Fibroblast of lung (primary cell): ENCODE measurements at regions not wholly inside any gene's neighbourhood (a gene's known extent, or its start where the extent isn't known, plus 50 kb on each side); places are given as distances from the start of the nearest gene placed in this dataset.
A peak's percentile ranks its signal among the peaks of the same experiment; 100 is the strongest.

Experiments
- DNase-seq, 2 donors: peaks; one replicate each; pipeline versions ENCODE4 v3.0.0 to v3.0.0-alpha.2; 2010; ENCODE audit warnings: low read depth in 2 of 2
- H2AFZ ChIP-seq: 2 replicates; pipeline ENCODE4 v1.5.1; 2012; ENCODE audit warnings: low read length, control low read depth, inconsistent platforms
- H3K27ac ChIP-seq: 2 replicates; pipeline ENCODE4 v1.5.1; 2011; ENCODE audit warnings: low read length, control low read depth; ENCODE audit not compliant: insufficient read depth
- H3K27me3 ChIP-seq: 2 replicates; pipeline ENCODE4 v1.5.1; 2011; ENCODE audit warnings: mild to moderate bottlenecking, low read length; ENCODE audit not compliant: control insufficient read depth, insufficient read depth
- H3K36me3 ChIP-seq: 2 replicates; pipeline ENCODE4 v1.5.1; 2011; ENCODE audit warnings: low read length; ENCODE audit not compliant: control insufficient read depth, insufficient read depth
- H3K4me1 ChIP-seq: 2 replicates; pipeline ENCODE4 v1.5.1; 2011; ENCODE audit warnings: low read length; ENCODE audit not compliant: control insufficient read depth, insufficient read depth; ENCODE audit errors: extremely low read depth
- H3K4me2 ChIP-seq: 2 replicates; pipeline ENCODE4 v1.5.1; 2011; ENCODE audit warnings: low read length, control low read depth; ENCODE audit not compliant: insufficient read depth; ENCODE audit errors: extremely low read depth
- H3K4me3 ChIP-seq, 4 experiments: fragments of 200-600 bp in 1 of 4; sonication (generic) in 1 of 4; replicated peaks in 1 of 4; 2 replicates each; pipeline ENCODE4 v1.5.1; 2011 to 2016; ENCODE audit warnings: low read length in 4 of 4, low read depth in 3 of 4, mild to moderate bottlenecking in 3 of 4, control low read depth in 2 of 4, inconsistent platforms in 1 of 4, mixed read lengths in 1 of 4; ENCODE audit not compliant: insufficient read depth in 1 of 4; ENCODE audit errors: control extremely low read depth in 1 of 4
- H3K79me2 ChIP-seq: 2 replicates; pipeline ENCODE4 v1.5.1; 2012; ENCODE audit warnings: mild to moderate bottlenecking, low read length, inconsistent platforms; ENCODE audit not compliant: control insufficient read depth, insufficient read depth
- H3K9ac ChIP-seq: 2 replicates; pipeline ENCODE4 v1.5.1; 2011; ENCODE audit warnings: mild to moderate bottlenecking, low read length, control low read depth; ENCODE audit not compliant: insufficient read depth
- H3K9me3 ChIP-seq: 2 replicates; pipeline ENCODE4 v1.5.1; 2012; ENCODE audit warnings: low read depth, low read length; ENCODE audit not compliant: control insufficient read depth, insufficient read depth
- H4K20me1 ChIP-seq: 2 replicates; pipeline ENCODE4 v1.5.1; 2011; ENCODE audit warnings: low read length; ENCODE audit not compliant: control insufficient read depth, insufficient read depth; ENCODE audit errors: extremely low read depth
- EZH2 ChIP-seq: IDR thresholded peaks from 2 replicates; pipeline ENCODE4 v1.5.1; 2012; ENCODE audit warnings: low read length, control low read depth, mild to moderate bottlenecking; ENCODE audit errors: missing control alignments
- TF ChIP-seq, protein P1 (sequence below), 2 donors: IDR thresholded peaks in 1 of 2; conservative IDR thresholded peaks in 1 of 2; 1 replicate in 1 of 2; 2 replicates in 1 of 2; pipeline ENCODE4 v1.5.1; 2011 to 2012; ENCODE audit warnings: low read length in 2 of 2, control low read depth in 1 of 2, inconsistent platforms in 1 of 2, low read depth in 1 of 2, mild to moderate bottlenecking in 1 of 2

DNA sequence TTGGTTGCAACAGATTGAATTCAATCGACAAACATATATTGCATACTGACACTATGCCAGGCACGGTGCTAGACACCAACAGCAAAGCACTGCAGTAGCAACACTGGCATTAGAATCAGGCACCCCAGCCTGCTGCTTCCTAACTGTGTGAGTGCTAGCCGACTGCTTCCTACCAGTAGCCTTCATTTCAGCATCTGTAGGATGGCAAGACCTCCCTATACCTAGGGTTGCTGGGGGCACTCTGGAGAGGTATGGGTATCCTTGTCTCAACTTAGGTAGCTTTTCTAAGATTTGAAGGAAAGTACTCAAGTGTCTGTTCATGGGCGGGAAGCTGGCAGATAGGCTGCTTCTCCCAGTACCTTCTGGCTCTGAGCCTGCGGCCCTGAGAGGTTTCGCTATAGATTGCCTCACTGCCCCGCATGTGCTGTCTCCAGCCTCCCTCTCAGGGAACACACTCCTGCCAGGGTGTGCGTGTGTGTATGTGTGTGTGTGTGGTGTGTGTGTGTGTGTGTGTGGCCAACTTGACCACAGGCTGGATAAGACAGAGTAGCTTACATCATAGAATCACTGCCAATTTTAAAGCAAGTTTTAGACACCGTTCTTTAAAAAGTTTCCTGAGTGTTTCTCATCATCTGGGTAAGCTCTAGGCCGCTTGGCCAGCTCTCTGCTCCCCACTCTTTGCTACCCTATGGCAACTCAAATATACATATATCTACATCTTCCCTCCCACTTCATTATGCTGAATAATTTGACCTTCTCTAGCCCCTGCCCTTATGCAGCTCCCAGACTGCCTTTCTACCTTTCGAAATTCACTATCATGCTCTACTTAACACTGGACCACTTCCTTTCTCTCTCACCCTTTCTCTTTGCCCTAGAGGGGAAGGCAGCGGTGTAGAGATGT, 97.0 kb upstream of the PJA1 start:
- no peak overlapping the region for H3K9ac ChIP-seq
- no peaks in the 10 kb centered on the region for H3K9me3 ChIP-seq
- H3K36me3 ChIP-seq, result no peaks in the 10 kb centered on the region
- H3K27ac ChIP-seq, result no peak overlapping the region
- DNase-seq, result peak; percentile 45 to 67
- no peak overlapping the region for H3K4me2 ChIP-seq
- no peaks in the 10 kb centered on the region for H3K79me2 ChIP-seq
- no peaks in the 10 kb centered on the region for H3K4me1 ChIP-seq
- no peak for TF ChIP-seq EZH2
- TF ChIP-seq, protein P1, sequence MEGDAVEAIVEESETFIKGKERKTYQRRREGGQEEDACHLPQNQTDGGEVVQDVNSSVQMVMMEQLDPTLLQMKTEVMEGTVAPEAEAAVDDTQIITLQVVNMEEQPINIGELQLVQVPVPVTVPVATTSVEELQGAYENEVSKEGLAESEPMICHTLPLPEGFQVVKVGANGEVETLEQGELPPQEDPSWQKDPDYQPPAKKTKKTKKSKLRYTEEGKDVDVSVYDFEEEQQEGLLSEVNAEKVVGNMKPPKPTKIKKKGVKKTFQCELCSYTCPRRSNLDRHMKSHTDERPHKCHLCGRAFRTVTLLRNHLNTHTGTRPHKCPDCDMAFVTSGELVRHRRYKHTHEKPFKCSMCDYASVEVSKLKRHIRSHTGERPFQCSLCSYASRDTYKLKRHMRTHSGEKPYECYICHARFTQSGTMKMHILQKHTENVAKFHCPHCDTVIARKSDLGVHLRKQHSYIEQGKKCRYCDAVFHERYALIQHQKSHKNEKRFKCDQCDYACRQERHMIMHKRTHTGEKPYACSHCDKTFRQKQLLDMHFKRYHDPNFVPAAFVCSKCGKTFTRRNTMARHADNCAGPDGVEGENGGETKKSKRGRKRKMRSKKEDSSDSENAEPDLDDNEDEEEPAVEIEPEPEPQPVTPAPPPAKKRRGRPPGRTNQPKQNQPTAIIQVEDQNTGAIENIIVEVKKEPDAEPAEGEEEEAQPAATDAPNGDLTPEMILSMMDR (conservative IDR thresholded peaks at IDR 0.05 in 1 of 2, IDR thresholded peaks at IDR 0.05 in 1 of 2; ENCODE audit: low read depth in 1 of 2, low read length in 2 of 2), result no peak
- no peak overlapping the region for H2AFZ ChIP-seq
- no peaks in the 10 kb centered on the region for H3K27me3 ChIP-seq
- no peak overlapping the region for H3K4me3 ChIP-seq
- H4K20me1 ChIP-seq, result no peaks in the 10 kb centered on the region

DNA sequence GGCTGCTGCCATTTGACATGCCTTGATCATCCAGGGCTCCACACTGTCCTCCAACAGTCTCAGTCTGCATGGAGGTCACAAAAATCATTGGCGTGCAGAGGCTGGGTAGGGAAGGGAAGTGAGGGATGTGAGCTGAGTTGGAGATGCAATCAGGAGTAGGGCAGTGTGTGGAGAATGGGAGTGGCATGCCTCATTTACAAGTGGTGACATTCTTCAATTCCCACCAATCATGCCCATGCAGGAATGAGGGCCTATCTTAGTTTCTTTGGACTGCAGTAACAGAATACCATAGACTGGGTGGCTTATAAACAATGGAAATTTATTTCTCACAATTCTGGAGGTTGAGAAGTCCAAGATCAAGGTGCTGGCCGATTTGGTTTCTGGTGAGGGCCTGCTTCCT, 94.9 kb upstream of the PJA1 start:
- Histone ChIP-seq H3K4me3 (no peak overlapping the region), H2AFZ (no peak overlapping the region), H3K27ac (no peak overlapping the region), H3K27me3 (no peaks in the 10 kb centered on the region), H3K4me1 (no peaks in the 10 kb centered on the region), H4K20me1 (no peaks in the 10 kb centered on the region), H3K9me3 (no peaks in the 10 kb centered on the region), H3K4me2 (no peak overlapping the region), H3K36me3 (no peaks in the 10 kb centered on the region), H3K79me2 (no peaks in the 10 kb centered on the region), H3K9ac (no peak overlapping the region)
- TF ChIP-seq EZH2, result no peak
- TF ChIP-seq, protein P1 (conservative IDR thresholded peaks at IDR 0.05 in 1 of 2, IDR thresholded peaks at IDR 0.05 in 1 of 2; ENCODE audit: low read depth in 1 of 2, low read length in 2 of 2), result no peak
- no peak for DNase-seq

DNA sequence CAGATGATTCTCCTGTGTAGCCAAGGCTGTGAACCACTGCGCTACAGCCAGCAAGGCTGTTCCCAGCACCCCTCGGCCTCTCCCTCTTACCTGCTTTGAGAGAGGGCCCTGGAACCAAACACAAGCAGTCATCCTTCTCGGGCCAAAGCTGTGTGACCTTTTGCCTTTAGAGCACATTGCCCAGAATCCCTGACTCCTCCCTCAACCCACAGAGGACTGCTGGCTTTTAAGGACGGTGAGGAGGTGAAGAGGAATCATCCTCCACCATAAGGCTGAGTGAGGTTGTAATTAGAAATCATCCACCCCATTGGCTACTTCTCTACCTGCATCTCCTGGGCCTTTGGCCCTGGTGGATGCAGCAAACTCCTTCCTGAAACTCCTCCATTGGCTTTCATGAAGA, 93.6 kb upstream of the PJA1 start:
- H4K20me1 ChIP-seq, result no peaks in the 10 kb centered on the region
- no peak for TF ChIP-seq EZH2
- TF ChIP-seq, protein P1 (conservative IDR thresholded peaks at IDR 0.05 in 1 of 2, IDR thresholded peaks at IDR 0.05 in 1 of 2; ENCODE audit: low read depth in 1 of 2, low read length in 2 of 2), result no peak
- H3K4me2 ChIP-seq, result no peak overlapping the region
- no peaks in the 10 kb centered on the region for H3K27me3 ChIP-seq
- no peak overlapping the region for H2AFZ ChIP-seq
- DNase-seq, result no peak
- H3K27ac ChIP-seq, result no peak overlapping the region
- H3K36me3 ChIP-seq, result no peaks in the 10 kb centered on the region
- no peaks in the 10 kb centered on the region for H3K4me1 ChIP-seq
- no peak overlapping the region for H3K9ac ChIP-seq
- no peak overlapping the region for H3K4me3 ChIP-seq
- no peaks in the 10 kb centered on the region for H3K79me2 ChIP-seq
- H3K9me3 ChIP-seq, result no peaks in the 10 kb centered on the region
